ENCODE measurements at regions not wholly inside any gene's neighbourhood (a gene's known extent, or its start where the extent isn't known, plus 50 kb on each side); places are given as distances from the start of the nearest gene placed in this dataset.
"Not testable (repeated sequence)": the region's sequence is repeated elsewhere in the genome, so short reads cannot be mapped to it uniquely, and the experiment has no call there.

- no peak for TF ChIP-seq PAX5 (IDR thresholded peaks at IDR 0.05; ENCODE audit: insufficient read depth, low read length, severe bottlenecking)
- TF ChIP-seq SPI1 (IDR thresholded peaks at IDR 0.05; ENCODE audit: low read depth, low read length) = peak; percentile 28; the same call in 1 of the 2 replicates
- FAIRE-seq (no peak), DNase-seq (ENCODE audit: insufficient read length, low spot score) (no peak)
Observed at GRCh38 chr11:87459351-87459750, 421.6 kb downstream of the TMEM135 start.

GRCh38 chr11:87456499-87456898 is 418.8 kb downstream of the TMEM135 start:
- no peak for DNase-seq (ENCODE audit: insufficient read length, low spot score)
- TF ChIP-seq POLR2AphosphoS5 (IDR thresholded peaks at IDR 0.05; ENCODE audit: low read depth, low read length) (no peak), POU2F2 (IDR thresholded peaks at IDR 0.05; ENCODE audit: low read depth, low read length) (no peak), PAX5 (IDR thresholded peaks at IDR 0.05; ENCODE audit: insufficient read depth, low read length, severe bottlenecking) (no peak), SPI1 (IDR thresholded peaks at IDR 0.05; ENCODE audit: low read depth, low read length) (no peak), POLR2A (IDR thresholded peaks at IDR 0.05; ENCODE audit: low read depth, low read length) (no peak), TAF1 (IDR thresholded peaks at IDR 0.05; ENCODE audit: low read depth, low read length) (no peak)
- no peak for FAIRE-seq

- no peak for DNase-seq (ENCODE audit: insufficient read length, low spot score)
- TF ChIP-seq TAF1 (IDR thresholded peaks at IDR 0.05; ENCODE audit: low read depth, low read length) = no peak
- no peak for TF ChIP-seq POU2F2 (IDR thresholded peaks at IDR 0.05; ENCODE audit: low read depth, low read length)
- TF ChIP-seq POLR2AphosphoS5 (IDR thresholded peaks at IDR 0.05; ENCODE audit: low read depth, low read length) = no peak
- no peak for TF ChIP-seq SPI1 (IDR thresholded peaks at IDR 0.05; ENCODE audit: low read depth, low read length)
- TF ChIP-seq PAX5 (IDR thresholded peaks at IDR 0.05; ENCODE audit: insufficient read depth, low read length, severe bottlenecking) = no peak
- TF ChIP-seq POLR2A (IDR thresholded peaks at IDR 0.05; ENCODE audit: low read depth, low read length) = no peak
- FAIRE-seq = no peak
Observed at GRCh38 chr11:87455180-87455579, 417.4 kb downstream of the TMEM135 start.

GRCh38 chr11:87454241-87454640 is 416.5 kb downstream of the TMEM135 start:
- TF ChIP-seq POLR2A (IDR thresholded peaks at IDR 0.05; ENCODE audit: low read depth, low read length) = no peak
- no peak for TF ChIP-seq PAX5 (IDR thresholded peaks at IDR 0.05; ENCODE audit: insufficient read depth, low read length, severe bottlenecking)
- TF ChIP-seq POU2F2 (IDR thresholded peaks at IDR 0.05; ENCODE audit: low read depth, low read length) = no peak
- TF ChIP-seq TAF1 (IDR thresholded peaks at IDR 0.05; ENCODE audit: low read depth, low read length) = no peak
- no peak for TF ChIP-seq POLR2AphosphoS5 (IDR thresholded peaks at IDR 0.05; ENCODE audit: low read depth, low read length)
- 0 out of 2 replicates have a peak, but pooled peaks have one; percentile 14 for TF ChIP-seq SPI1 (IDR thresholded peaks at IDR 0.05; ENCODE audit: low read depth, low read length)
- no peak for DNase-seq (ENCODE audit: insufficient read length, low spot score)
- FAIRE-seq = no peak

GRCh38 chr11:87453531-87454089 is 415.9 kb downstream of the TMEM135 start:
- DNase-seq (ENCODE audit: insufficient read length, low spot score) = no peak
- TF ChIP-seq TAF1 (IDR thresholded peaks at IDR 0.05; ENCODE audit: low read depth, low read length) = no peak
- peak; percentile 85 for FAIRE-seq

GRCh38 chr11:87452025-87452424 is 414.3 kb downstream of the TMEM135 start:
- not testable (repeated sequence) for DNase-seq (ENCODE audit: insufficient read length, low spot score); FAIRE-seq

GRCh38 chr11:87451395-87451794 is 413.7 kb downstream of the TMEM135 start:
- TF ChIP-seq PAX5 (IDR thresholded peaks at IDR 0.05; ENCODE audit: insufficient read depth, low read length, severe bottlenecking) = no peak
- no peak for TF ChIP-seq TAF1 (IDR thresholded peaks at IDR 0.05; ENCODE audit: low read depth, low read length)
- no peak for TF ChIP-seq POLR2A (IDR thresholded peaks at IDR 0.05; ENCODE audit: low read depth, low read length)
- no peak for TF ChIP-seq POLR2AphosphoS5 (IDR thresholded peaks at IDR 0.05; ENCODE audit: low read depth, low read length)
- TF ChIP-seq SPI1 (IDR thresholded peaks at IDR 0.05; ENCODE audit: low read depth, low read length) = no peak
- TF ChIP-seq POU2F2 (IDR thresholded peaks at IDR 0.05; ENCODE audit: low read depth, low read length) = no peak
- no peak for FAIRE-seq

GRCh38 chr11:87447606-87448005 is 409.9 kb downstream of the TMEM135 start:
- FAIRE-seq (no peak), DNase-seq (ENCODE audit: insufficient read length, low spot score) (no peak)
- TF ChIP-seq TAF1 (IDR thresholded peaks at IDR 0.05; ENCODE audit: low read depth, low read length) (no peak), POLR2A (IDR thresholded peaks at IDR 0.05; ENCODE audit: low read depth, low read length) (no peak), POU2F2 (IDR thresholded peaks at IDR 0.05; ENCODE audit: low read depth, low read length) (no peak), POLR2AphosphoS5 (IDR thresholded peaks at IDR 0.05; ENCODE audit: low read depth, low read length) (no peak), SPI1 (IDR thresholded peaks at IDR 0.05; ENCODE audit: low read depth, low read length) (no peak), PAX5 (IDR thresholded peaks at IDR 0.05; ENCODE audit: insufficient read depth, low read length, severe bottlenecking) (no peak)

More at GRCh38 chr11:87451395-87451794, 413.7 kb downstream of the TMEM135 start:
- DNase-seq (ENCODE audit: insufficient read length, low spot score) = no peak

- FAIRE-seq (no peak), DNase-seq (ENCODE audit: insufficient read length, low spot score) (no peak)
- TF ChIP-seq POLR2AphosphoS5 (IDR thresholded peaks at IDR 0.05; ENCODE audit: low read depth, low read length) = no peak
- TF ChIP-seq POU2F2 (IDR thresholded peaks at IDR 0.05; ENCODE audit: low read depth, low read length) = no peak
- no peak for TF ChIP-seq PAX5 (IDR thresholded peaks at IDR 0.05; ENCODE audit: insufficient read depth, low read length, severe bottlenecking)
Observed at GRCh38 chr11:87444993-87445392, 407.3 kb downstream of the TMEM135 start.

- FAIRE-seq = no peak
- DNase-seq (ENCODE audit: insufficient read length, low spot score) = no peak
- no peak for TF ChIP-seq PAX5 (IDR thresholded peaks at IDR 0.05; ENCODE audit: insufficient read depth, low read length, severe bottlenecking)
- no peak for TF ChIP-seq POU2F2 (IDR thresholded peaks at IDR 0.05; ENCODE audit: low read depth, low read length)
- no peak for TF ChIP-seq POLR2A (IDR thresholded peaks at IDR 0.05; ENCODE audit: low read depth, low read length)
Observed at GRCh38 chr11:87443707-87444106, 406.0 kb downstream of the TMEM135 start.
